NCI-H2081 (cell line): ENCODE measurements at regions not wholly inside any gene's neighbourhood (a gene's known extent, or its start where the extent isn't known, plus 50 kb on each side); places are given as distances from the start of the nearest gene placed in this dataset.

Experiments
- DNase-seq, 2 experiments: peaks; one replicate each; lab custom pipeline; 2025; lab: John Stamatoyannopoulos, UW

DNA sequence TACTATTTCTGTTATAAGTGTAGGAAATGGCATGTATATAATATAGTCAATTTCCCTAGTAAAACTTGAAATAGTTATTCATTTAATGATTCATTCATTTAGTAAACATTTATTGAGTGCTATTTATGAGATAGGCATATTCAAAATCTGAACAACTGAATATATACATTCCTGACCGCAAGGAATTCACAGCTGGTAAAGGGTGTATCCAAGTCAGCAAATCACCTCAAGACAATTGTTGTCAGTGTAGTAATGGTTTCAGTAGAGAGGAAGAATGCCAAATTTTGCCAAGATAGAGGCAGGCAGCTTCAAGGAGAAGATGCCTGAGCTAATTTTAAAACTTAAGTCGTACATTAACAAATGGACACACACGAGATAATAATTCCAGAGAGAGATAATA is 89.8 kb upstream of the CHST9 start:
- DNase-seq: no peak

DNA sequence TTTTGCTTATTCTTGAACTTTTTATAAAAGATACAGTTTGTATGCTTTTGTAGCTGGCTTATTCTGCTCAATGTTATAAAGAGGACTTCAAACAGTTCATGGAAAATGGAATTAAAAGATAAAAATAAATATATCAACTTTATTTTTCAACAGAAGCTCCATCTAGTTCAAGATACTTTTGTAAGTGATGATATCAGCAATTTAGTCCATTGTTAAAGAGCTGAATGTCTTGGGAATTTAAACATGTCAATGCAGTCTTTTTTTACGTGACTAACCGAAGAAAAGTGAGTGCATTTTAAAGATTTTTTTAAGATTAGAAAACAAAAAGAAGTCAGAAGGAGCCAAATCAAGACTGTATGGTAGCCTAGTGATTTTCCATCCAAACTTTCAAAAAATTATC is 85.4 kb upstream of the CHST9 start:
- no peak for DNase-seq

DNA sequence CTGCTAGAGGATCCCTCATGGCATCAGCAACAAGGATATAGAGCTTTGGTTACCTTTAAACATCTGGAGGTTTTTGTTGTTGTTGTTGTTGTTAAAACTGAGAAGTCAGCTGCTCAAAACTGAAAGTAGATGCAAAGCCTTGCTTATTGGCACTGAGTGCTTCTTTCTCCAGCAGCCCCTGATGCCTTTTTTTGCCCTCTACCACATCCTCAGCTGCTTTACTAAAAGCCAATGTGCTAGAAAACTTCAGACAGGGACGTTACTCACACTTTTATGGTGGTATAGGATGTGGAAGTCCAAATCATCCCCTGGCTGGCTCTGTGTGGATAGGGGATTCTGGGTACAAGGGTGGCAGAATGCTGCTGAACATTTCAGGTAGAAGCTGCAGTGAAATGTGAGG is 78.3 kb upstream of the CHST9 start:
- DNase-seq: no peak

DNA sequence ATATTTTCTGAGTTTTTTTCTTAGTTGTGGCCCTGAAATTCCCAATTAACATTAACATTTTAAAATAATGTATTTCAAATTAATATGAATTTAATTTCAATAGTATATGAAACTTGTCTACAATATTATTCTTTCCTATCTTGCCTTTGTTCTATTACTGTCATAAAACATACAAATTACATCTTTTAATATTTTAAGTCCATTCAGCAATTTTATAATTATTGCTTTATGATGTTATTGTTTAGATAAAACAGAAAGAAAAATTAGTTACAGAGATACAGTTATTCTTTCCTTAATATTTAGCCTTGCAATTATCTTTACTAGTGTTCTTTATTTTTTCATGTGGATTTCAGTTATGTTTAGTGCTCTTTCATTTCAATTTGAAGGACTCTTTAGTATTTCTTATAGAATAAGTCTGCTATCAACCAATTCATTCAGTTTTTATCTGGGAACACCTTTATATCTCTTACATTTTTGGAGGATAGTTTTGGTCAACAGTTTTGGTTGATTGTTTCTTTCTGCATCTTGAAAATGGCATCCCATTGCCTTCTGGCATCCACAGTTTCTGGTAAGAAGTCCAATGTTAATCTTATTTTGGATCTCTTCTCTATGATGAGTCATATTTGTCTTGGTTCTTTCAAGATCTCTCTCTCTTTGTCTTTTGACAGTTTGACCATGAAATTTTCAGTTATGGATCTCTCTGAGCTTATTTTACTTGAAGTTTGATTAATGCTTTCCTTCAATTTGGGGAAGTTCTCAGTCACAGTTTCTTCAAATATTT is 76.9 kb upstream of the CHST9 start:
- no peak for DNase-seq

DNA sequence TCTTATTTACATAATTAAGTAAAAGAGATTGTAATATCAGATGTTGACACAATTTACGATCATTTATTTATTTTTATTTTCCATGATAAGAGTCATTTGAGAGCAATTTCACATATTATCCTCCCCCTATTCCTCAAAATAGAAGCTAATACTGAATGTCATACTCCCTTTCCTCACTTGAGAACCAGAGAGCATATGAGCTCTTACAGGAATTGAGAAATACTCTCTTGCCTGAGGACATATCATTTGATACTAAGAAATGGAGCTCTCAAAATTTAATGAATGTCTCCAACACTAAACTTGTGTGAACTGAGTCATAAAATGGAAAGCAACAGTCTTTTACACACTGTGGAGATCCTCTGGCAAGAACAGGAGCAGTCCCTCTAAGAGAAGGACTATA is 68.5 kb upstream of the CHST9 start:
- DNase-seq: no peak

DNA sequence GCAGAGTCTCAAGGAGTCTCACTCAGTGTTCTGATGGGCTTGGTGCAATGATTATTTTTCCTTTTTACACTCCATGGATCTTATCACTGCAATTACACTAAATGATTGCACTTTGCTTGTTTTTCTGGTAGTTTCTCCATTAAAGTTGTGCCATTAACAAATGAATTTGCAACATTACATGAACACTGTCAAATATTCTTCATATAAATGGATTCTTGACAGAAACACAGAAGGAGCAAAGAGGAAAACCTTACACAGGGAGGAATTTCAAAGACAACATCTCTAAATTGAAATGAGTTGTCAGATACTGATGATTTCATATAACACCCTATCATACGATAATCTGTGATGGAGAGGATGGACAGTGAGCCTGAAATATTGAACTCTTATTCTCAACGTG is 65.4 kb upstream of the CHST9 start:
- DNase-seq: no peak

DNA sequence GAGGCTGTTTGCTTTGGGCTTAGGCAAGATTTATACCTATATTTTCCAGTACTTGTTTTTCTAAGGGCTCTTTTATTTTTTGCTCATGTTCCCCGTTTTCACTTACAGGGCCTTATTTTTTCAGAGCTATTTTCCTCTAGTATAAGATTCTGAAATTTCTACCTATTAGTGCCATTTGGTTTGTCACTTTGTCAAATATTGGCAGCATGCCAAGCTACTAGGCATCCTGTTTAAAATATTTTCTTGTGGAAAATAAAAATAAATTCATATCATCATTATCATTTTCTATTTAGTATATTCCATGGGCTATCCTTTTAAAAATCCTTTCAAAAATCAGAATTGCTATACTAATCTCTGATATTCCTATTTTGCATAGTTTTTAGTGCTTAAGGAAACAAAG is 64.8 kb upstream of the CHST9 start:
- no peak for DNase-seq

DNA sequence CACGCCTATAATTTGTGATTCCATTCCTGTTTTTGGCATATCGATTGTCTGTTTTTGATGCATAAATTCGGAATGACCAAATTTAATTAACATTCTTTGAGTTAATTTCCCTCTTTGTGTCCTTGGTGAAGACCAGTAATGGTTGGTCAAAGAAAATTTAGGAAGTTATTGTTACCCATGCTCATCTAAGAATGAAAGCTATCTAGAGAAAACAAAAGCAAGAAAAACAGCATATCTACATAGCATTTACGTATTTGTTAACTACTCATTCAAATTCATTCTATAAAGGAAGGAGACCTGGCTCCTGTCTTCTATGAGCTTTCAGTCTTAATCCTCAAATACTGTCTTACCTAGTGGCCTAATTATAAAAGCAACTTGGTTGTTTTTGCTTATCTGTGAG is 59.2 kb upstream of the CHST9 start:
- DNase-seq: no peak

DNA sequence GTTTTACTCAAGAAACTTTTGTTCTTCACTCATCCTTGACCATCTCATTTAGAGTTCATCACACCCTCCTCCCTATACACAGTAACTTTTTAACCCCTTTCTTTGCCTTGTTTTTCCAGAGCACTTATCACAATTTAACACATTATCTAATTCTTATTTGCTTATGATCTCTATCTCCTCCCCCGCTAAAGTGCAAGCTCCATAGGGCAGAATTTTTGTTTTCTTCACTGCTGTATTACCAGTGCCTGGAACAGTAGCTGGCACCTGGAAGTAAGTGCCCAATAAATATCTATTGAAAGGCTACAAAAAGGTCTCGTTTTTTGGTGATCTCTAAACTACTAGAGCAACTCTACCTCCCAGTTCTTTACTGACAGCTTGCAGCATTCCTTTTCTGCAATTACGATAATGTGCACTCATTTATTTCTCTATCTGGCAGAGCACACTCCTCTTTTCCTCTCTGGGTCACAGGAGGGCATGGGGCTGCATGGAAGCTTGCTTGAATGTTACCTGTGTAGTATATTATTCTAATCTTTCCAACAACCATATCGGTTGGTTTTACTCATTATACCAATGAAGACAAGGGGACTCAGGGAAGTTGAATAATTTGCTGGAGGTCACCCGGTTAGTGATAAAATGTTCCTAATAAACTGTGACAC is 57.4 kb upstream of the CHST9 start:
- DNase-seq: no peak

DNA sequence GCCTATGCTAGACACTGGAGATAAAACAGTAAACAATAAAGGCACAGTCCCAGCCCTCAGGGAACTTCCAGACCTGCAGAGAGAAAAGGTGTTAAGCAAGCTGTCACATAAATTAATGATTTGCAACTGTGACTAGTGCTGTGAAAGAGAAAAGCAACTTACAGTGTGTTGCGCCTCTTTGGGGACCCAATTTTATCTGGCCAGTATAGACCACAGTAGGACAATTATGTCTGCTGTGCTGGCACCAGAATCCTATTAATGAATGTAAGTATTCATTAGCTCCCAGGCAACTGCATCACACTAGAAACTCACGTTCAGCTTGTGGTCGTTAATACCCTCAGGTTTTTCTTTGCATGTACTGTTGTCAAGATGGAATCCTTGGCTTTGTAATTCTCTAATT is 55.3 kb upstream of the CHST9 start:
- DNase-seq: peak in 1 of 2 experiments; percentile 34

DNA sequence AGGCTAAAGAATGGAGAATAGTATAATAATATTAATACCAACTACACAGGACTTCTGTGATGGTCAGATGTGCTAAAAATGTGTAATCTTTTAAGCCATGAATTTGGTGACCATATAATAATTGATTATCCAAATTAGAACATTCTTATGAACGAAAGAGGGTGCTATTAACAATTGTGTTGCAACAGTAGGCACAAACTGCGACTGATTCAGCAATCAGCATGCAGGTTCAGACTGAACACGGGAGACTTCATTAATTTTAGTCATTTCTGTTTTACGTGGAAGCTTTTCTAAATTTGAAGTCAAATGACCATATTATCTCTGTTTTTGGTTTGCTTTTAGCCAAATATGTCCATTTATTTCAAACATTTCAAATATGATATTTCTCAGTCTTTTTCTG is 54.6 kb upstream of the CHST9 start:
- DNase-seq: no peak

DNA sequence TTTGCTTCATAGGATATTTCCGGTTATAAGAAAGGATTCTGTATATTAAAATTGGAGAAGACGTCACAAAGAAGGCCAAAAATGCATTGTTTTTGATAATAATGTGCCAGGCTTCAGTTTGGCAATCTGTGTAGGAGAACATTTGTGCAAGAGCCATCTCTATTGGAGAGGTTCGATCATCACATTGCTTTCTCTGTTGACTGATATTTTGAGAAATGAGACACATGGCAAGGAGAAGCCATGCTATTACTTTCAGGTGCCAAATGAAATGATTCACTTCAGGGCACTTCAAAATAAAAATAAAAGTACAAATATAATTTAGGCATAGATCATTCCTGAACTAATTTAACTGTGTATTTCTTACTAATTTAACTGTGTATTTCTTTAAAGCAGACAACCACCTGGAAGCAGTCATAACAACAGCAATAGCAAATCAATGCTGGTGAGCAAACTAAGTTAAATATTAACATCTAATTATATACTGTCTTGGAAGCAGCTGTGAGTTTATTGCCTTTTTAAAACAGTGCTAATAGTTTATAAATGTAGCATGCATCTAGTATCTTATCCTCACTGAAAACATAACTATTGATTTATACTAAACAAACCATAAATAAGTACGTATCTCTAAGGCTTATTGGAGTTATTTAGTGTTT is 50.2 kb upstream of the CHST9 start:
- no peak for DNase-seq
